Fibroblast of villous mesenchyme (primary cell): ENCODE measurements at regions not wholly inside any gene's neighbourhood (a gene's known extent, or its start where the extent isn't known, plus 50 kb on each side); places are given as distances from the start of the nearest gene placed in this dataset.
A peak's percentile ranks its signal among the peaks of the same experiment; 100 is the strongest.

ENCODE experiments used
- DNase-seq: peaks from one replicate; pipeline ENCODE4 v3.0.0-alpha.2; 2010; ENCODE audit warnings: low read depth
- H3K4me3 ChIP-seq: 2 replicates; pipeline ENCODE4 v1.5.1; 2011; ENCODE audit warnings: low read depth, mild to moderate bottlenecking, low read length
- CTCF ChIP-seq: IDR thresholded peaks from 2 replicates; pipeline ENCODE4 v1.5.1; 2012; ENCODE audit warnings: low read depth, mild to moderate bottlenecking, low read length; ENCODE audit not compliant: insufficient read depth

- DNase-seq = no peak
- no peak for TF ChIP-seq CTCF
- no peak overlapping the region for H3K4me3 ChIP-seq
Measured at GRCh38 chr5:20604992-20605391, 617.0 kb upstream of the CDH18 start.

GRCh38 chr5:20601678-20602100 lies 613.7 kb upstream of the CDH18 start:
- TF ChIP-seq CTCF = no peak

GRCh38 chr5:20590356-20590755 lies 602.4 kb upstream of the CDH18 start:
- no peak overlapping the region for H3K4me3 ChIP-seq
- DNase-seq = no peak
- no peak for TF ChIP-seq CTCF

More at GRCh38 chr5:20601678-20602100, 613.7 kb upstream of the CDH18 start:
- no peak overlapping the region for H3K4me3 ChIP-seq
- no peak for DNase-seq

GRCh38 chr5:20575571-20575970 lies 587.6 kb upstream of the CDH18 start:
- no peak overlapping the region for H3K4me3 ChIP-seq
- no peak for TF ChIP-seq CTCF
- DNase-seq = no peak

GRCh38 chr5:20574576-20574975 lies 586.6 kb upstream of the CDH18 start:
- DNase-seq = no peak
- no peak for TF ChIP-seq CTCF
- no peak overlapping the region for H3K4me3 ChIP-seq

GRCh38 chr5:20572614-20573013 lies 584.6 kb upstream of the CDH18 start:
- no peak for TF ChIP-seq CTCF
- DNase-seq = peak; percentile 10

GRCh38 chr5:20570486-20570885 lies 582.5 kb upstream of the CDH18 start:
- no peak overlapping the region for H3K4me3 ChIP-seq
- no peak for TF ChIP-seq CTCF
- DNase-seq = no peak

More at GRCh38 chr5:20572614-20573013, 584.6 kb upstream of the CDH18 start:
- H3K4me3 ChIP-seq = no peak overlapping the region
